ENCODE measurements at regions not wholly inside any gene's neighbourhood (a gene's known extent, or its start where the extent isn't known, plus 50 kb on each side); places are given as distances from the start of the nearest gene placed in this dataset.

DNA sequence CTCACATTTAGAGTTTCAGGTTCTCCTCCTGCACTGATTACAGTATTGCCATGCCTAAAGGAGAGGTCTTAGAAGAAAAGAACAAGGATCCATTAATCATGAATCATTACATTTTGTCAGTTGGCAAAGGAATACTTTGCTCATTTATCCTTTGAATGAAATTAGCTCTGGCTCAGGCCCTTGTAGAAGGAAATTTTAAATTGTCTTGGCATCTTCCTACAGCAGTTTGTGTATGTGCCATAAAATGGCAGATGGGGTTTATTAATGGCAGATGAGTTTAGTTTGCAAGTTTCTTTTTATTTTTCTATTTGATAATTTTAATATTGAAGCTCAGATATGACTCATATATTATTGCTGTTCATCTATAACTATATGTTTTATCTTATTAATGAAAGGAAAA is 181.2 kb upstream of the EPHA3 start:
- H3K4me3 Mint-ChIP-seq, result no peak overlapping the region
- POLR2A ChIA-PET, result no interaction called here
- H3K4me1 Mint-ChIP-seq (ENCODE audit: low read depth), result no peaks in the 10 kb centered on the region

DNA sequence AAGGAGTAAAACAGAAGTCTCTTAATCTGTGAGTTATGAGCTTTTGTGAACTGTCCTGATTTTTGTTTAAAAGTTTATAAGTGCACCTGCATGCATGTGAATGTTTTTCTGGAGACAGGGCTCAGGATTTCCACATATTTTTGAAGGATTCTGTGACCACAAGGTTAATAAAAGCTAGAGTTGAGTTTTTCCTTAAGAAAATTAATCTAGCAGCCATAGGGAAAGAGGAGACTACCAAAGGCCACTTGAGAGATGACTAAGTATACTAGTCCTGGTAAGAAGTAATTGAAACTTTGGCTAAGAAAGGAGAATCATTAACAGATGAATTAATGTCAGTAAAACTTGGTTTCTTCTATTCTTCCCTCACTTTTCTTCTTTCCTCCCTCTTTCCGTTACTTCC is 176.8 kb upstream of the EPHA3 start:
- DNase-seq (no peak), ATAC-seq (no peak)
- TF ChIP-seq, protein P1, sequence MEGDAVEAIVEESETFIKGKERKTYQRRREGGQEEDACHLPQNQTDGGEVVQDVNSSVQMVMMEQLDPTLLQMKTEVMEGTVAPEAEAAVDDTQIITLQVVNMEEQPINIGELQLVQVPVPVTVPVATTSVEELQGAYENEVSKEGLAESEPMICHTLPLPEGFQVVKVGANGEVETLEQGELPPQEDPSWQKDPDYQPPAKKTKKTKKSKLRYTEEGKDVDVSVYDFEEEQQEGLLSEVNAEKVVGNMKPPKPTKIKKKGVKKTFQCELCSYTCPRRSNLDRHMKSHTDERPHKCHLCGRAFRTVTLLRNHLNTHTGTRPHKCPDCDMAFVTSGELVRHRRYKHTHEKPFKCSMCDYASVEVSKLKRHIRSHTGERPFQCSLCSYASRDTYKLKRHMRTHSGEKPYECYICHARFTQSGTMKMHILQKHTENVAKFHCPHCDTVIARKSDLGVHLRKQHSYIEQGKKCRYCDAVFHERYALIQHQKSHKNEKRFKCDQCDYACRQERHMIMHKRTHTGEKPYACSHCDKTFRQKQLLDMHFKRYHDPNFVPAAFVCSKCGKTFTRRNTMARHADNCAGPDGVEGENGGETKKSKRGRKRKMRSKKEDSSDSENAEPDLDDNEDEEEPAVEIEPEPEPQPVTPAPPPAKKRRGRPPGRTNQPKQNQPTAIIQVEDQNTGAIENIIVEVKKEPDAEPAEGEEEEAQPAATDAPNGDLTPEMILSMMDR (IDR thresholded peaks at IDR 0.05), result no peak
- Mint-ChIP-seq H3K36me3 (ENCODE audit: low read depth) (no peaks in the 10 kb centered on the region), H3K9me3 (peaks cover 5% of the 10 kb centered on the region), H3K4me3 (no peak overlapping the region), H3K27me3 (no peaks in the 10 kb centered on the region), H3K27ac (no peak overlapping the region), H3K4me1 (ENCODE audit: low read depth) (no peaks in the 10 kb centered on the region)
- ChIA-PET POLR2A (no interaction called here), CTCF (no interaction called here)
- intact Hi-C loops (cut with micrococcal nuclease), result no loop called here

More for the DNA sequence above, 181.2 kb upstream of the EPHA3 start:
- intact Hi-C loops (cut with micrococcal nuclease), result no loop called here
- CTCF ChIA-PET, result no interaction called here
- TF ChIP-seq, protein P1 (IDR thresholded peaks at IDR 0.05), result no peak
- H3K9me3 Mint-ChIP-seq, result peaks cover 1% of the 10 kb centered on the region
- no peaks in the 10 kb centered on the region for H3K36me3 Mint-ChIP-seq (ENCODE audit: low read depth)
- H3K27ac Mint-ChIP-seq, result no peak overlapping the region
- no peaks in the 10 kb centered on the region for H3K27me3 Mint-ChIP-seq
- DNase-seq (no peak), ATAC-seq (no peak)

DNA sequence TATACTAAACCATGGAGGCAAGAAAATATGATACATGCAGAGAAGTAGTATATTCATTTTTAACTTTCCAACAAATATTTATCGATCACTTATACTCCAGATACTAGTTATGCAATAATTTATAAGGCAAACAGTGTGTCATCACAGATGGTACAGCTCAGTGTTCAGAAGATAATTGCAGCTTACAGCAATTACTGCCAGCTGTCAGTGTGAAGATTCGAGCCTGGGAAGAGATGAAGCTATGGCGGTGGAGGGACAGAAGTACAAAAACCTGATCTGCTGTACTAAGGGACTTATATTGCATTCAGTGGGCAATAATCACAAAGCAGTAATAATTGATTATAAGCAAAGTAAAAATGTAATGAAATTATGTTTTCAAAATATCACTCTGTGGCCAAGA is 170.6 kb upstream of the EPHA3 start:
- DNase-seq, result no peak
- H3K27ac Mint-ChIP-seq, result no peak overlapping the region
- no peak for ATAC-seq
- no peak overlapping the region for H3K4me3 Mint-ChIP-seq
- TF ChIP-seq, protein P1 (IDR thresholded peaks at IDR 0.05), result no peak
- ChIA-PET POLR2A (no interaction called here), CTCF (no interaction called here)
- no peaks in the 10 kb centered on the region for H3K4me1 Mint-ChIP-seq (ENCODE audit: low read depth)
- intact Hi-C loops (cut with micrococcal nuclease), result no loop called here
- H3K27me3 Mint-ChIP-seq, result no peaks in the 10 kb centered on the region
- peaks cover 6% of the 10 kb centered on the region for H3K9me3 Mint-ChIP-seq
- no peaks in the 10 kb centered on the region for H3K36me3 Mint-ChIP-seq (ENCODE audit: low read depth)

DNA sequence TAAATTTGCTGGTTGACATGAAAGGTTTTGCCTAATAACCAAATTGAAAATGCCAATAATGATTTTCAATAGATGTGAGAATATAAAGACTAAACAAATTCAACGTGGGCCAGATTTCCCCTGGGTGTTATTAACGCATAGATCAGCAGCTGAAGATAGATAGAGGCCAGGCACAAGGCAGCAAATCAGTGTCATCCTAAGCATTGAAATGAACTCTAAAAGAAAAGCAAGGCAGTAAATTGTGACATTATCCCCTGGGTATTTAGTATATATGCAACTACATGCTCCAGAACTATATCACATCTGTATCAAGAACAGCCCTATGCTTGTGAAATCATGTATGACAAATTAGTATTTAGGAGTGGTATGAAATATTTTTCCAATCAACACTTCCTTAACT is 167.1 kb upstream of the EPHA3 start:
- no peak for ATAC-seq
- H3K4me3 Mint-ChIP-seq, result no peak overlapping the region
- CTCF ChIA-PET, result no interaction called here
- H3K27ac Mint-ChIP-seq, result no peak overlapping the region
- H3K9me3 Mint-ChIP-seq, result peaks cover 2% of the 10 kb centered on the region
- TF ChIP-seq, protein P1 (IDR thresholded peaks at IDR 0.05), result no peak
- POLR2A ChIA-PET, result no interaction called here
- no peaks in the 10 kb centered on the region for H3K36me3 Mint-ChIP-seq (ENCODE audit: low read depth)
- no peaks in the 10 kb centered on the region for H3K4me1 Mint-ChIP-seq (ENCODE audit: low read depth)
- DNase-seq, result no peak
- no peaks in the 10 kb centered on the region for H3K27me3 Mint-ChIP-seq
- intact Hi-C loops (cut with micrococcal nuclease), result no loop called here

DNA sequence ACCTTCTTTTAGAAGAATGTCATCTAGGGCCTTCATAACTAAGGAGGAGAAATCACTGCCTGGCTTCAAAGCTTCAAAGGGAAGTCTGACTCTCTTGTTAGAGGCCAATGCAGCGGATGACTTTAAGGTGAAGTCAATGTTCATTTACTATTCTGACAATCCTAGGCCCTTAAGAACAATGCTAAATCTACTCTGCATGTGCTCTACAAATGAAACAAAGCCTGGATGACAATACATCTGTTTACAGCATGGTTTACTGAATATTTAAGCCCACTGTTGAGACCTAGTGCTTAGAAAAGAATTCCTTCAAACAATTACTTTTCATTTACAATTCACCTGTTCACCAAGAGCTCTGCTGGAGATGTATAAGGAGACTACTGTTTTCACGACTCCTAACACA is 160.4 kb upstream of the EPHA3 start:
- CTCF ChIA-PET, result no interaction called here
- TF ChIP-seq, protein P1 (IDR thresholded peaks at IDR 0.05), result no peak
- Mint-ChIP-seq H3K27me3 (no peaks in the 10 kb centered on the region), H3K4me1 (ENCODE audit: low read depth) (no peaks in the 10 kb centered on the region), H3K4me3 (no peak overlapping the region), H3K27ac (no peak overlapping the region), H3K36me3 (ENCODE audit: low read depth) (no peaks in the 10 kb centered on the region), H3K9me3 (peaks cover 7% of the 10 kb centered on the region)
- ATAC-seq (no peak), DNase-seq (no peak)
- intact Hi-C loops (cut with micrococcal nuclease), result no loop called here
- POLR2A ChIA-PET, result no interaction called here
